ENCODE measurements at regions not wholly inside any gene's neighbourhood (a gene's known extent, or its start where the extent isn't known, plus 50 kb on each side); places are given as distances from the start of the nearest gene placed in this dataset.
A peak's percentile ranks its signal among the peaks of the same experiment; 100 is the strongest.

DNA sequence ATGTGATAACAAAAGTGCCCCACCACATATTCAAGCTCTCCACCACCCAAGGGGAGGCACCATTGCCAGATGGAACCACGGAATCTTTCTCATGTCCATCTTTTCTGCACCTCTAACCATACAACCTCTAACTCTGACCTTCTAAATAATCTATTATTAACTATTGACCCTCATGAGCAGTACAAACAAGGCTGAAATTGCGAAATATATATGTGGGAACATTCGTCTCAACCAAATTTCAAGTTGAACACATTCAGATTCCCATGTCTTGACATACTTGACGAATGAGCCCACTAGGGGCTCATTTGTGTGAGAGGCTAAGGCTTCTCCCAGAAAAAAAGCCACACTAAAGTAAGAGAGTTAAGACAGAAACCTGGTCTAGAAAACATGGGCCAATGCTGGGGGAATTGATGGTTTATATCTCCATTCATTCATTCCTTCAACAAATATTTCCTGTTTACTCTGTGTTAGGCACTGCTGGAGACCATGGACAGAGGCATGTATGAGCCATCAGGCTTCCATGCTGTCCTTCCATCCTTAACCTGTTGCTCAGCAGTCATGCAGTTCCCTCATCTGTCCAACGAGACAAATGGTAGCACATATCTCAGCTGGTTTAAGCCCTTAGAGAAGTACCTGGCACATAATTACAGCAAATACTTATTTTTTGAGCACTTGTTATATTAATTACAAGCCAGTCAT is 130.4 kb downstream of the ESM1 start:
- no peak for DNase-seq (ENCODE audit: low spot score)

DNA sequence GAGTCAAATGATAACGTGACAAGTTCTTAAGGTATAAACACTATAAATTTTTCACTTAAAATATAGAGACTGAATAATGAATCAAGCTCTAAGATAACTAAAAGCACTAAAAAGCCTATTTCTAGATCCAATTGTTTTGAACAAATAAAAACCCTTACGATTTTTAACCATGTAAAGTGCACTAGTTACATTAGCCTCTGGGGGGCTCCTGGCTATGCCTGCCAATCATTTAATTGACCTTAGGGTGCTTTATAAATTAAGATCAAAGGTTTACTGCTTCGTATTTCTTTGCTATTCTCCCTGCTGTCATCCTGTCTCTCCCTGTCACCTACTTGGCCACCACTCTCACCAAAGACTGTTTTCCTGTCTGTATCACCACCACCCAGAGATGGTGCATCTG is 133.4 kb downstream of the ESM1 start:
- DNase-seq (ENCODE audit: low spot score) = no peak

DNA sequence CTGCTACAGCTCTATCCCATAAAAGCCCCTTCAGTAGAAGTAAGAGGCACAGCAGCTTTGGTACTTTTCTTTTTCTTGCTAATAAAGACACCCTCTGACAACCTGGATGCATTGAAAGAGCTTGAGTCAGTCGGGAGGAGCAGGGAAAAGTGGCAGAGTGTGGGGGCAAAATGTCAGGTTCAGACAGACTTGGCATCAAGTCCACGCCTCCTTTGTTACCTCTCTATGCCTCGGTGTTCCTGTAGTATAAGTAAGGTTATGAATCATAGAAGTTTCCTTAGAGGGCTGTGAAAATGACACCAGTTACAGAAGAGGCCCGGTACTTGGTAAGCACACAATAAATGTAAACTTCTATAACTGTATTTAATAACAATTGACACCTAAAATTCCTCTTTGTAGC is 133.9 kb downstream of the ESM1 start:
- DNase-seq (ENCODE audit: low spot score) = no peak

DNA sequence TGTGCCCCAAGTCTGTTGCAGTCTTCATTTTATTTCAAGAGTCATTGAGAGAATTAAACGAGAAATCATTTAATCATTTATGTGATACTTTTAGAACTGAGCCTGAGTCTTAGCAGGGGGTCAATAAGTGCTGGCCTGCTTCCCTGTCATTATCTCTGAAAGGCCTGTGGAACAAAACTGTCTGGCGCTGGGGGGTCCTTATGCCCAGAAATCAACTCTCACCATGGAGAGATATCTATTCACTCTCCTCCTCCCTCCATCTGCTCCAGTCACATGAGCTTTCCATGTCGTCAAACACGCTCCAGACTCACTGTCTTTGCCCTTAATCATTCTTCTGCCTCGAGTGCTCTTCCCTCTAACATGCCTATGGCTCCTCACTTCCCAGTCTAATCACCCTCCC is 136.8 kb downstream of the ESM1 start:
- no peak for DNase-seq (ENCODE audit: low spot score)

DNA sequence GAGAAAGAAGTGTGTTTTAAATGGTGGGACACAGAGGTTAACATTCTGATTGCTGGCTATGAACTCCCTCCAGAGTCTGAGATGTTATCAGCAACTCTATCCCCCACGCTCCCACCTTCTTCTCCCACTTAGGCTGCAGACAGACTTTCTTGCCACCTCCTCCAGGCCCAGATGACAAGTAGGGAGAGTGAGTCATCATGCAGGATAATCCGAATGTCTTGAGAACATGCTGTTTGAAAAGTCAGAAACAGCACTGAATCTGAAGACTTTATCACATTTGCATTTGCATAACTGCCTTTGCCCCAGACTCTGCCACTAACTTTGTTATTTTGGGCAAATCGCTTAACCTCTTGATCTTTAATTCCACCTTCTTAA is 139.8 kb downstream of the ESM1 start:
- no peak for DNase-seq (ENCODE audit: low spot score)

DNA sequence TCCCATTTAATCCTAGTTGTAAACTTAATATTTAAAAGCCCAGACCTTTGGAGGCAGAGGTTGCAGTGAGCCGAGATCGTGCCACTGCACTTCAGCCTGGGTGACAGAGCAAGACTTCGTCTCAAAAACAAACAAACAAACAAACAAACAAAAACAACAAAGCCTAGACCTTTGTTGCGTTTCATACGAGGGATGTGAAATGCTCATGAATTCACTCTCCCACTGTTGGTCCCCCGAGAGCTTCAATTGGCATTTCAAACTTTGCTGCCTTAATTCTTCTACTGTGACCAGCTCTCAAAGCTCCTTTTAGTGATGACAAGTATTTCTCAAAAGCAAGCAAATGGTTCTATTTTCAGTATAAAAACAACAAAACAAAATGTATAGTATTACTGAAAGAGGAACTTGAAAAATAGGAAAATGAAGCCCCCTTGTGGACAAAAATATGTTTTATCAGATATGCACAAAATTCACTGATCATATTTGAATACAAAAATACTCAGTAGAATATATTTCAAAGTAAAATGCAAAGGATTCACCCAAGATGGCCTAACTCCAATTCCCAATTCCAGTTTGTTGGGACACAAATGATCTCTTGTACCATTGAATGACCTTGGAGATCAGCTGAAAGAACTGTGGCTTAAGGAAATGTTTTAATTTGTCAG is 140.4 kb downstream of the ESM1 start:
- peak; percentile 6 for DNase-seq (ENCODE audit: low spot score)

DNA sequence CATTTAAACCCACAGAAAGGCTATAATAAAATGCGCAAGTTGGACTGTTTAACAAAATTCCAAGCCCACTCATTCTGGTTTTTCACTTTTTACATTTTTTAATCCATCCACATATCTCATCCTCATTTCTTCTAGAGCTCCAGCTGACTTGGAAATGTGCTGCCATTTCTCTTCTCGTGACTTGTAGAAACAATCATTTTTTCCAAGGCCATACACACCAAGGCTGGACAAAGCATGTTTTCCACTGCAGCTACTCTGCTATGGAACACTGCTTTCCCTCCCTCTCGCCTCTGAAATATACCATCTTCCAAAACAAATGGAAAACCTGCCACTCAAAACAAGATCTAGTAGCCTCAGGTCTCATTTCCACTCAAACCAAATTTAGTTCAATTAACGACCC is 141.1 kb downstream of the ESM1 start:
- DNase-seq (ENCODE audit: low spot score) = no peak

DNA sequence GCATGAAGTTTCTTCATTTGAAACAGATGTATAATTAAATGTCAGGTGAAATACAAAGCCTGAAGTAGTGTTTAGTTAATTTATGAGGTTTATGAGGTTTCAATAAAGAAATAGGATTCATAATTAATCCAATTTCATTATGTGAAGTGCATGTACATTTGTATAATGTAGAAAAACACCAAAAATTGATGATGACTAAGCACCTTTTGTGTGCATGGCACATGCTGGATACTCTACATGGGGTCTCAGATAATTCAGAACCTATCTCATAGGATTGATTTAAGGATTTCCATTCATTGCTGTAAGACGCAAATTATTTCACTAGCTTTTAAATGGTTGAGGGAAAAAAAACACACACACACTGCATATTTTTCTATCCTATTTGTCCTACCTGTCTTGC is 143.9 kb downstream of the ESM1 start:
- DNase-seq (ENCODE audit: low spot score) = no peak

DNA sequence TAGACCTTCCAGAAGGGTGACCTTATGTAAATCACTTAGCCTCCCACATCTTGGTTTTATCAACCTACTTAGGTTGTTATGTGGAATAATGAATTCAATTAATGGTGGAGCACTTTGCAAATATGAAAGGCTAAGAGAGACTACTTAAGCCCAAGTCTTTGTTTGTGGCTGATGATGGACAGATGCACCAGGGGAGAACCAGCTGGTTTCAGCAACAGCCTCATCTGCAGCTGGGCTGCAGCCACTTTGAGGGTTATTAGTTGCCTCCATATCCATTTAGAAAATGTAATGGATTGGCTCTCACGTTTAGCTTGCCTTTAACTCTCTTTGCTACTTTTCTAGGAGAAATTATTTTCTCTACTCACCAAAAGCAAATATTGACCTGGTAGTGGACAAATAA is 146.6 kb downstream of the ESM1 start:
- DNase-seq (ENCODE audit: low spot score) = no peak

DNA sequence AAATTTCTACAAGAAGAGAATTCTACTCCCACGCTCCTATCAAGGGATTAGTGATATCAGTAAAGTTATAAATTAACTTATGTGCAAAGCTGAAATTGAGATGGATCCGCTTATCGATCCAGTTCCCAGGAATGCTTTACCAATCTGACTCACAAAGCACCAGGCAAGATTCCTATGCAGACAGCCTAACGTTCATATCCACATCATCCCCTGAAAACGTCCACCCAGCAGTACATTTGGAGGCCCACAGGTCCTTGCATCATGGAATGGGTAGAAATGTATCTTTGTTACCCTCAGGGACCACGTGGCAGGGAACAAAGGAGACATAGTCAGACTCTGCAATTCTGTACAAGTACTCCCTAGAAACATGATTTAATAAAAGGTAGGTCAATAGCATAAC is 147.4 kb downstream of the ESM1 start:
- DNase-seq (ENCODE audit: low spot score) = no peak

DNA sequence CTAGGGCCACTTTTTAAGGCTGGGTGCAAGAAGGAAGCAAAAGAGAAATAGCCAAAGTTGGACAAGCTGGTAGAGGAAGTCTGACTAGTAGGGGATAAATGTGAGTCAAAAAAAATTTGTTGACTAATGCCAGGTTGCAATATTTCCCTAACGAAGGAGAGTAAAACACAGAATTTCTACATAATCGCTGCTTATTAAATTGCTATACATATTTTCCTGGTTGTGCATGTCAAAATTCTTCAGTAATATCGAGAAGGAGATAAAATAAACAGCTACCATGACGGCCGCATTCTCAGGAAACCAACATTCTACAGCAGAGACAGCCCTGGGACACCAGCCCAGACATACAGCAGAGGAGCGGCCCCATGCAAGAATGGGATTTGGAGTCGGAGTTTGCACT is 148.3 kb downstream of the ESM1 start:
- DNase-seq (ENCODE audit: low spot score) = no peak

DNA sequence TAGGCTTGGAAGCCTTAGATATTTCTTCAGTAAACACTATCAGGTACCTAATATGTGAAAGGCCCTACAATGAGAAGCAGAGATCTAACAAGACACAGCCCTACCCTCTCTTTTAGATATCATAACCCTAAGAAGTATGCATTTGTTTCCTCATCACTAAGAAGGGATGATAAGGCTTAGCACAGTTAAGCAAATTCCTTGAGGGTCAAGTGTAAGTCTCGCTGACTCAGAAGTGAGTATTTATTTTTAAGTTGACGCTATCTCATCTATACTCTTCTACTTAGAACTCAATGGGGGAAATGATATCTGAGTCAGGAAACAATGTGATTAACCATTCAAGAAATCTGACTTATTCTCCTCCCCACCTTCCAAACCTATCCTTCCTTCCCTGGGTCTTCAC is 149.7 kb downstream of the ESM1 start:
- no peak for DNase-seq (ENCODE audit: low spot score)

DNA sequence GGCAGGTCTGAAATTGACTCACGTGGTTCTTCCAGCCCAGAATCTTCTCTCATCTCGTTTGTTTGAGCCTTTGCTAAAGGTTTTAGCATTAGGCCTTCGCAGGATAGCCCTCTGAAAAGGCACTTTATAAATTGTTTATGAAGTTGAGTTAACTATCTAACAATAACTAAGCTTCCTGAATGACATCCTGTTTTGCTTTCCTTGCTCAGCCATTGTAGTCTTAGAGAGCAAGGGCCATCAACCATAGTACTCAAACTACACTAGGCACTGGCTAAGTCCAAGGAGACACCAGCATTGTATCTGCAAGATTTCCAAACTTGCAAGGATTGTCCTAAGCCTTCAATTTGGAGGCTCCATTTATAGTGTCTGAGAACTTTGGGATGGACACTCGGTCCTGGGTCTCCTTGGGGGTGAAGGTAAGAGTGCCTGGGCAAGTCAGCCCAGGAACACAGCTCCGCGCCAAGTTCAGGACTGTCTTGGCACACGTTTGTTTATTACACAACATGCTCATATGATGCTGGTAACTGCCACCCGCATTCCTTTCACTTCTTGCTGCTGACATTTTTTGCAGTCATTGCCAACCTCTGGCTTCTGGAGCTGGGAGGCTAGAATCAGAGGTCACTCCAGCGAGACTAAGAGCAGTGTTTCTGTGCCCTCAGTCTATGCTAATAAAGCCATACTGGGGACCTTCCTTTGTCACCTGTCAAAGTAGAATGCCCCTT is 151.1 kb downstream of the ESM1 start:
- DNase-seq (ENCODE audit: low spot score) = no peak

DNA sequence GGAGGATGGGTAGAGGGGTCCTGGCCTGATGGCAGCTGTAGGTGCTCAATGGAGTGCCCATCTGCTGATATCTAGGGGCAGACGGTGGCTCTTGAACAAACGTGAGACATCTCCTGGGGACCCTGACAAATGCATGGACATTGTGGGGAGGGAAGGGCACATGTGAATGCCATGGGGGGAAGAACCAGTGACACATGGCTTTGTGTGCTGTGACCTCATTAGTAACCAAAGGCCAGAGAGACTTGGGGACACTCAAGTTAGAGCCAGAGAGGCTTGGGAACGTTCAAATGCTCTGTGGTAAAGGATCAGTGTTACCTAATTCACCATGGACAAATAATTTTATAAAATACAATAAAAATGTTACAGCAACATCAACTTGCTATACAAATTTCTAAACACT is 151.8 kb downstream of the ESM1 start:
- DNase-seq (ENCODE audit: low spot score) = no peak

DNA sequence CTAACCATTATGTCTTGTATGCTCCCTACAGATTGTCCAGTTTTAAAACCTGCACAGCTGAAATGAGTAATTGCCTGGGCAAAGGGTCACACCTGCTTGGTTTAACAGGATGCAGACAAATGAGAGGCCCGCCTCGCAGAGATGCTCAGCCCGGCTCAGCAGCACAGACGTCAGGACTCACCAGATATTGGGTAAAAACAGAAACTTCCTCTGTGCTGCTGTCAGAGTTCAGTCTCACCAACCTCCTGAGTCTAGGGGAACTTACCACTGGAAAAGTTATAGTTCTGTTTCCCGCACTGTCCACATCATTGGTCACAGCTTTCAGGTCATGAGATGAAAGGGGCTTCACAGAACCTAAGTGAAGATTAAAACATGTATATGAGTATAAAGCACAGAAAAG is 152.5 kb downstream of the ESM1 start:
- DNase-seq (ENCODE audit: low spot score) = no peak

DNA sequence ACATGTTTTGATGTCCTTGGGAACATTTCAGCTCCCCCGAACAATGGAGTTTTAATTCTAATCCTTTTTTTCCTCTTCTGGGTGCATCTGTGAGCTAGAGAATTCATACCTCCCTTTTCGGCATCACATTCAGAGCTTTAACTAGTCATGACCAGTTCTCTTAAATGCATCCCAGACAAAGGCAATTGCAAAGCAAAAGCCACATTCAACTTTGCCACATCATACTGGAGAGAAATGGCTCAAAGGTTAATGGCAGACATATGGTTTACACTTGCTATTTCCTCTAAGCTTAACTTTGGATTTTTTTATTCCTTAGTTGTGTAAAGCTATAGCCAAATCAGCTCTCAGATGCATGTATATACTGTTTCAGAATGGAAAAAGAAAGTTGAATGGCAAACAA is 153.3 kb downstream of the ESM1 start:
- DNase-seq (ENCODE audit: low spot score) = no peak

DNA sequence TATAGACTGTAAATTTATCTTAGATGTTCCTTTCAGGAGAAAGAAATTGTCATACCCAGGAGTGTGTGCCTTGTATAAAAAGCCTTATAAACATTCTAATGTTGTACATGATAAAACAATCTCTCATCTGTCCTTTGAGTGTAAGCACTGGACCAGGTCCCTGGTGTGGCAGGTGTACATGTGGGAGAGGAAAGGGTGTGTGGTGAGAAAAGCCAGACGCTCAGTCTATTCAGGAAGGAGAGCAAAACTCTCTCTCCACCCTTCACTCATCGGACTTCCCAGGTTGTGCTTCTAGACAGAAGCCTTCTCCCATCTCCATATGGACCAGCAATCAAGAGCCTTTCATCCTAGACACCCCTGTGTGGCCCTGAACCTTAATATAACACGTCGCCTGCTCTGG is 154.2 kb downstream of the ESM1 start:
- DNase-seq (ENCODE audit: low spot score) = no peak

DNA sequence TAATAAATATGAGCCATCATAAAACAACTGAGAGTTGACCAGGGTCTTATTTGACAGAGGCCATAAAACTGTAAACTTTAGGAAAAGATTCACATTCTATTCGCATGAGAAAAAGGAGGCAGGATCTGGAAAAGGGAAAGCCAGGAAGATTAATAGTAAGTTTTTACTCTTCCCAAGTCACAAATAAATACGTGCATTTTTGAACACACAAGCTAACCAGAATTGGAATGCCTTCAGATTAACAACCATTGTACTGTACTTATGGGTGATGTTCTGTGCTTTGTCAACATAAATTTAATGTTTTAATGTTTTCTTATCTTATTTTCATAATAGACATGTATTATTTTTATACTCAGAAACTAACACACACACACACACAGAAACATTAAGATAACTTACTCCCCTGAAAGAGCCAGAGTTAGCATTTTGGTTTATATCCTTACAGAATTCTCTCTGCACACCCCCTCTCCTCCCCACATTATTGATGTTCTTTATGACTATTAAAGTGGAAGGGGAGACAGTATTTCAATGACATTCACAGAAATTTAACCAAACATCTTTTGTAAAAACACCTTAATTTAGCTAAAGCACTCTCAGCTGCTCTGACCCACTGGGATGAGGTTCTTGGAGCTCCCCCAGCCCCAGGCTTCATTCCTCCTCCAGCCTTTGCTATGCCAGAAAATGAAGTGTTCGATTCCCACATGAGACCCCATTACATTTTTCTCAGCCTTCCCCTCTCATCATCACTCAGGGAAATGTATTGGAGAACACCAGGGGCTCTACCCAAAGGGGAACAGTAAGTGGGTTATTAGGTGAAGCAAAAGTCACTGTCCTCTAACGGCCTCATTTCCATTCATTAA is 155.5 kb downstream of the ESM1 start:
- no peak for DNase-seq (ENCODE audit: low spot score)

DNA sequence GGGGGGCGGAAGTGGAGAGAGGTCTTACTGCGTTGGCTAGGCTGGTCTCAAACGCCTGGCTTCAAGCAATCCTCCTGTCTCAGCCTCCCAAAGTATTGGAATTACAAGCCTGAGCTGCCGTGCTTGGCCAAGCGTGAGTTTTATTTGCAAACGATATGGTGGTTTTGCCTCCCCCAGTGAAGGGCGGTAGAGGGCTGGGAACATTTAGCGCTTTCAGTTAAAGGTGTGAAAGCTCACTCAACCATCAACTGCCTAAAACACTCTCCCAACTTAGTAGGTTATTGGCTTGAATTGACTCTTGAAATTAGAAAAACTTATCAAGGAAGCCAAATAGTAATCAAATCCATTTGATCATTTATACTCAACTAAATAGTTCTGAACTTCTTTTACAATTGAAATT is 156.3 kb downstream of the ESM1 start:
- DNase-seq (ENCODE audit: low spot score) = no peak

DNA sequence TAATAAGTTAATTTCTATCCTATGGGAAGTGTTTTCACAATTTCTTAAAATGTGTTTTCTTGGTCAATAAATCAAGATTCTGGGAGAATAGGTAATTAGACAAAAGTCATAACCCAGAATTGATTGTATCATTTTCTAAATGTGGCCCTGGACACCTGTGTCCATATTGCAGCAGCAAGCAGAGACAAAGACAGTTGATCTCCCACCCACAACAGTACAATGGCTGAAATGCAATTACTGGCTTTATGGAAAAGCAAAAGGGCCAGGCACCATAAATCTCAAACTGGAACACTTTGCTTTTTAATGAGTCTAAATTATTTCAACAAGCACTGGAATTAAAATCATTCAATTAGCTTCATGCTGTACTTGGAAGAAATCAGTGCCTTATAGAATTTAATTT is 157.2 kb downstream of the ESM1 start:
- no peak for DNase-seq (ENCODE audit: low spot score)

DNA sequence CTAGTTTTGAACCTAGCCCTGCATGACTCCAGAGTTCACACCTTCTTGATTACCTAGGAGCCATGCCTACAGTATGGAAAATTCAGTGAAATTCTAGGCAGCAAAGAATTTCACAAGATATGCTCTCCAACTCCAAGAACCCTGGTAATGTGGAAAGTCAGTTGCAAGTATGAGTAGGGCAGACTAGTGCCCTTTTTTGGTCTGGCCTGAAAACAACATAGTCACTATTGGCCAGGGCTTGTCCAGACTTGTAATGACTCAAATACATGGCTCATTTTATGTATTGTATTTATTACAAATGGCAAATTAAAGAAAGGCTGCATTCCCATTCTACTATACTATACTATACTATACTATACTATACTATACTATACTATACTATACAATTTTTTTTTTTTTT is 160.4 kb downstream of the ESM1 start:
- DNase-seq (ENCODE audit: low spot score) = no peak

DNA sequence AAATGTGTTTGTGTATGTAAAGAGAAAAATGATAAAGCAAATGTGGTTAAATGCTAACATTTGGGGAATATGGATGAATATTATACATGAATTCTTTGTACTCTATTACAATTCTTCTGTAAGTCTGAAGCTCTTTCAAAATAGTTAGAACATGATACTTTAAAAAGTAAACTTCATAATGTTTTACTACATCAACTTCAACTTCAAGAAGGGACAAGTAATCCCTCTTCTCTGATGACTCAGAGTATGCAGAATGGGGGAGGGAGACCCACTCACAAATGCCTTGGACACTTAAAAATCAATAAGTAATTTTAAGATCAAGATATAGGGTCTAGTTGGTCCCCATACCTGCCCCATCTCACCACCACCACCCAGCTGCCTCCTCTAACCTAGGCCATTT is 162.4 kb downstream of the ESM1 start:
- DNase-seq (ENCODE audit: low spot score) = no peak
